PC-9 (cell line): ENCODE measurements at regions not wholly inside any gene's neighbourhood (a gene's known extent, or its start where the extent isn't known, plus 50 kb on each side); places are given as distances from the start of the nearest gene placed in this dataset.

Experiments used
- BruUV-seq: library from RNA; stranded (reverse); fragments of 400-500 nt; replicated peaks from 2 replicates; lab custom pipeline; 2021; lab: Mats Ljungman, UMichigan
- CTCF ChIA-PET: fragments of 300-600 bp; sonication (Branson Sonifier 250); formaldehyde crosslinking; loops from one replicate; lab custom pipeline; 2022; ENCODE audit warnings: antibody characterized with exemption; lab: Charles Lee
- POLR2A ChIA-PET: fragments of 300-600 bp; sonication (Branson Sonifier 250); formaldehyde crosslinking; loops from one replicate; lab custom pipeline; 2022; ENCODE audit warnings: antibody characterized with exemption; ENCODE audit not compliant: unreplicated experiment; lab: Charles Lee
- DNase-seq, 2 experiments: peaks; one replicate each; pipeline versions ENCODE4 v3.0.0 to v3.0.0-alpha.2; 2015 to 2022; ENCODE audit warnings: mixed read lengths in 1 of 2
- H2AFZ ChIP-seq: fragments of 200-600 bp; sonication (generic); 2 replicates; pipeline ENCODE4 v1.8.1; 2017; ENCODE audit warnings: antibody characterized with exemption
- H3F3A ChIP-seq: fragments of 200-600 bp; sonication (generic); 2 replicates; pipeline ENCODE4 v1.8.1; 2017; ENCODE audit warnings: antibody characterized with exemption, mild to moderate bottlenecking, low read depth; ENCODE audit not compliant: insufficient read depth
- H3K27ac ChIP-seq: fragments of 200-600 bp; sonication (generic); 2 replicates; pipeline ENCODE4 v1.6.1; 2016; ENCODE audit warnings: mixed run types
- H3K27me3 ChIP-seq: fragments of 200-600 bp; sonication (generic); 2 replicates; pipeline ENCODE4 v1.6.1; 2016; ENCODE audit warnings: low read depth, mixed run types; ENCODE audit not compliant: insufficient read depth
- H3K36me3 ChIP-seq: fragments of 200-600 bp; sonication (generic); 2 replicates; pipeline ENCODE4 v1.6.1; 2016; ENCODE audit warnings: low read depth, mixed run types
- H3K4me1 ChIP-seq: fragments of 200-600 bp; sonication (generic); replicated peaks from 2 replicates; pipeline ENCODE4 v1.6.1; 2016; ENCODE audit warnings: mixed run types; ENCODE audit not compliant: insufficient read depth
- H3K4me2 ChIP-seq: fragments of 200-600 bp; sonication (generic); 2 replicates; pipeline ENCODE4 v1.6.1; 2017; ENCODE audit warnings: mixed run types
- H3K4me3 ChIP-seq: fragments of 200-600 bp; sonication (generic); 2 replicates; pipeline ENCODE4 v1.6.1; 2016; ENCODE audit warnings: mixed run types
- H3K79me2 ChIP-seq: fragments of 200-600 bp; sonication (generic); 2 replicates; pipeline ENCODE4 v1.6.1; 2017; ENCODE audit warnings: low read depth, mixed run types
- H3K9me2 ChIP-seq: fragments of 200-600 bp; sonication (generic); 2 replicates; pipeline ENCODE4 v1.8.1; 2017; ENCODE audit warnings: mild to moderate bottlenecking; ENCODE audit not compliant: insufficient read depth
- H3K9me3 ChIP-seq: fragments of 200-600 bp; sonication (generic); 2 replicates; pipeline ENCODE4 v1.8.1; 2016; ENCODE audit warnings: low read depth; ENCODE audit not compliant: insufficient read depth
- H4K20me1 ChIP-seq: fragments of 200-600 bp; sonication (generic); 2 replicates; pipeline ENCODE4 v1.8.1; 2017; ENCODE audit not compliant: insufficient read depth
- CTCF ChIP-seq: fragments of 200-600 bp; sonication (generic); conservative IDR thresholded peaks from 2 replicates; pipeline ENCODE4 v1.6.1; 2017; ENCODE audit warnings: mixed run types, antibody characterized with exemption, mild to moderate bottlenecking, moderate library complexity
- EZH2 ChIP-seq: fragments of 200-600 bp; sonication (generic); IDR thresholded peaks from 2 replicates; pipeline ENCODE4 v1.8.0; 2017; ENCODE audit warnings: antibody characterized with exemption, low read depth
- intact Hi-C: fragments of 100-400 bp; cut with micrococcal nuclease; formaldehyde crosslinking; loops from one replicate; pipeline ENCODE4 v1.10.0; 2022; ENCODE audit not compliant: unreplicated experiment

- DNase-seq: no peak
- ChIA-PET POLR2A (no interaction called here), CTCF (no interaction called here)
- Histone ChIP-seq H3K4me2 (no peak overlapping the region), H3K27ac (no peak overlapping the region), H4K20me1 (no peaks in the 10 kb centered on the region), H3K4me3 (no peak overlapping the region), H3K9me3 (no peaks in the 10 kb centered on the region), H3K9me2 (no peaks in the 10 kb centered on the region), H3K4me1 (no peaks in the 10 kb centered on the region), H2AFZ (no peak overlapping the region), H3K79me2 (no peaks in the 10 kb centered on the region), H3K36me3 (no peaks in the 10 kb centered on the region), H3F3A (no peaks in the 10 kb centered on the region), H3K27me3 (no peaks in the 10 kb centered on the region)
- no peak for TF ChIP-seq CTCF
- TF ChIP-seq EZH2: no peak
- no TSS peak for BruUV-seq
- intact Hi-C loops: no loop called here
These were observed 572.6 kb upstream of the SYNCRIP start for GRCh38 chr6:86215323-86215722.

GRCh38 chr6:86205980-86206379, 563.3 kb upstream of the SYNCRIP start:
- CTCF ChIA-PET: no interaction called here
- POLR2A ChIA-PET: no interaction called here

GRCh38 chr6:86203044-86203443, 560.4 kb upstream of the SYNCRIP start:
- intact Hi-C loops: no loop called here
- DNase-seq: no peak
- Histone ChIP-seq H3K79me2 (no peaks in the 10 kb centered on the region), H3K4me2 (no peak overlapping the region), H3K36me3 (no peaks in the 10 kb centered on the region), H3K9me3 (no peaks in the 10 kb centered on the region), H2AFZ (no peak overlapping the region), H3K27ac (no peak overlapping the region), H3K4me3 (no peak overlapping the region), H3K27me3 (no peaks in the 10 kb centered on the region), H4K20me1 (no peaks in the 10 kb centered on the region), H3F3A (no peaks in the 10 kb centered on the region), H3K4me1 (no peaks in the 10 kb centered on the region), H3K9me2 (no peaks in the 10 kb centered on the region)
- BruUV-seq: no TSS peak
- TF ChIP-seq EZH2 (no peak), CTCF (no peak)
- CTCF ChIA-PET: no interaction called here
- POLR2A ChIA-PET: no interaction called here

More at GRCh38 chr6:86205980-86206379, 563.3 kb upstream of the SYNCRIP start:
- Histone ChIP-seq H2AFZ (no peak overlapping the region), H3K79me2 (no peaks in the 10 kb centered on the region), H3K9me2 (no peaks in the 10 kb centered on the region), H3K9me3 (no peaks in the 10 kb centered on the region), H3K4me3 (no peak overlapping the region), H3K36me3 (no peaks in the 10 kb centered on the region), H4K20me1 (no peaks in the 10 kb centered on the region), H3K27me3 (no peaks in the 10 kb centered on the region), H3K4me2 (no peak overlapping the region), H3F3A (no peaks in the 10 kb centered on the region), H3K4me1 (no peaks in the 10 kb centered on the region), H3K27ac (no peak overlapping the region)
- intact Hi-C loops: no loop called here
- no peak for DNase-seq
- no TSS peak for BruUV-seq
- TF ChIP-seq CTCF: no peak
- TF ChIP-seq EZH2: no peak
